ENCODE measurements at regions not wholly inside any gene's neighbourhood (a gene's known extent, or its start where the extent isn't known, plus 50 kb on each side); places are given as distances from the start of the nearest gene placed in this dataset.

- Histone ChIP-seq H3K9me3 (ENCODE audit: control insufficient read depth, insufficient read depth, low read depth, low read length) (no peaks in the 10 kb centered on the region), H3K4me1 (ENCODE audit: control insufficient read depth, insufficient read depth, low read length) (no peaks in the 10 kb centered on the region), H3K36me3 (ENCODE audit: control insufficient read depth, insufficient read depth, low read length) (no peaks in the 10 kb centered on the region), H3K27ac (ENCODE audit: low read length) (no peak overlapping the region), H3K4me3 (ENCODE audit: low read depth in 2 of 2, low read length in 2 of 2) (no peak overlapping the region), H3K27me3 (ENCODE audit: control insufficient read depth, insufficient read depth, low read length) (no peaks in the 10 kb centered on the region; the same call in 1 of the 2 replicates)
- BruUV-seq (replicated peaks), result no TSS peak
- no peak for TF ChIP-seq SIN3A (IDR thresholded peaks at IDR 0.05; ENCODE audit: borderline replicate concordance, insufficient read depth, low read depth, low read length)
- ChIA-PET POLR2A (interaction anchor here (0.5 to 0.6 kb wide), 2 partner anchors 53 to 288 kb away, joined by 6 to 15 read pairs; no protein-coding TSS in a partner anchor), CTCF (interaction anchor here (0.5 kb wide), 1 partner anchor 113 kb away, joined by 6 read pairs; no protein-coding TSS in a partner anchor)
- intact Hi-C loops (cut with micrococcal nuclease; ENCODE audit: unreplicated experiment) (no loop called here), in situ Hi-C loops (cut with HindIII; ENCODE audit: low pct_unique_long_range_greater_than_20kb, low sequenced_read_pairs) (no loop called here)
- ATAC-seq, result no peak
- DNase-seq (ENCODE audit: low read depth, low spot score), result no peak
These were observed 205.6 kb downstream of the RHOU start for GRCh38 chr1:228940926-228941325.

GRCh38 chr1:228941666-228942065 is 206.4 kb downstream of the RHOU start:
- intact Hi-C loops (cut with micrococcal nuclease; ENCODE audit: unreplicated experiment) (no loop called here), in situ Hi-C loops (cut with HindIII; ENCODE audit: low pct_unique_long_range_greater_than_20kb, low sequenced_read_pairs) (no loop called here)
- TF ChIP-seq TCF7L2 (IDR thresholded peaks at IDR 0.05; ENCODE audit: low read depth, low read length) (no peak), CTCF (IDR thresholded peaks at IDR 0.05) (no peak)
- Histone ChIP-seq H3K27ac (ENCODE audit: low read length) (no peak overlapping the region), H3K9me3 (ENCODE audit: control insufficient read depth, insufficient read depth, low read depth, low read length) (no peaks in the 10 kb centered on the region), H3K27me3 (ENCODE audit: control insufficient read depth, insufficient read depth, low read length) (no peaks in the 10 kb centered on the region; the same call in 1 of the 2 replicates), H3K36me3 (ENCODE audit: control insufficient read depth, insufficient read depth, low read length) (no peaks in the 10 kb centered on the region), H3K4me1 (ENCODE audit: control insufficient read depth, insufficient read depth, low read length) (no peaks in the 10 kb centered on the region), H3K4me3 (ENCODE audit: low read depth in 2 of 2, low read length in 2 of 2) (no peak overlapping the region)
- no peak for ATAC-seq
- no TSS peak for BruUV-seq (replicated peaks)
- ChIA-PET POLR2A (no interaction called here), CTCF (no interaction called here)
- no peak for DNase-seq (ENCODE audit: low read depth, low spot score)

- no TSS peak for BruUV-seq (replicated peaks)
- no peak for DNase-seq (ENCODE audit: low read depth, low spot score)
- no peak for TF ChIP-seq TCF7L2 (IDR thresholded peaks at IDR 0.05; ENCODE audit: low read depth, low read length)
- TF ChIP-seq SIN3A (IDR thresholded peaks at IDR 0.05; ENCODE audit: borderline replicate concordance, insufficient read depth, low read depth, low read length), result no peak
- no peak for TF ChIP-seq POLR2AphosphoS5 (IDR thresholded peaks at IDR 0.05; ENCODE audit: low read depth, low read length)
- TF ChIP-seq CTCF (IDR thresholded peaks at IDR 0.05), result no peak
- TF ChIP-seq REST (IDR thresholded peaks at IDR 0.05; ENCODE audit: insufficient read depth in 1 of 2, low read depth in 2 of 2, low read length in 1 of 2), result no peak
- H3K27ac ChIP-seq (ENCODE audit: low read length), result no peak overlapping the region
- ChIA-PET POLR2A (interaction anchor here (0.6 to 1.0 kb wide), 2 partner anchors 13 to 103 kb away, joined by 3 read pairs; no protein-coding TSS in a partner anchor), CTCF (no interaction called here)
- H3K9me3 ChIP-seq (ENCODE audit: control insufficient read depth, insufficient read depth, low read depth, low read length), result no peaks in the 10 kb centered on the region
- no peak for ATAC-seq
- H3K4me1 ChIP-seq (ENCODE audit: control insufficient read depth, insufficient read depth, low read length), result no peaks in the 10 kb centered on the region
- no peaks in the 10 kb centered on the region for H3K36me3 ChIP-seq (ENCODE audit: control insufficient read depth, insufficient read depth, low read length)
- in situ Hi-C loops (cut with HindIII; ENCODE audit: low pct_unique_long_range_greater_than_20kb, low sequenced_read_pairs) (no loop called here), intact Hi-C loops (cut with micrococcal nuclease; ENCODE audit: unreplicated experiment) (no loop called here)
- no peak overlapping the region for H3K4me3 ChIP-seq (ENCODE audit: low read depth in 2 of 2, low read length in 2 of 2)
- H3K27me3 ChIP-seq (ENCODE audit: control insufficient read depth, insufficient read depth, low read length), result no peaks in the 10 kb centered on the region; the same call in 1 of the 2 replicates
These were observed 208.2 kb downstream of the RHOU start for GRCh38 chr1:228943436-228943835.

Measured in Panc1 (cell line).